MM.1S (cell line): ENCODE measurements at regions not wholly inside any gene's neighbourhood (a gene's known extent, or its start where the extent isn't known, plus 50 kb on each side); places are given as distances from the start of the nearest gene placed in this dataset.
A peak's percentile ranks its signal among the peaks of the same experiment; 100 is the strongest.

Source experiments
- DNase-seq: peaks from one replicate; pipeline ENCODE4 v3.0.0-alpha.2; 2015
- H2AFZ ChIP-seq: fragments of 300-600 bp; sonication (generic); 2 replicates; pipeline ENCODE4 v1.6.0; 2016; ENCODE audit warnings: antibody characterized with exemption, low read length
- H3F3A ChIP-seq: fragments of 300-600 bp; sonication (generic); 2 replicates; pipeline ENCODE4 v1.6.1; 2016; ENCODE audit warnings: mild to moderate bottlenecking, antibody characterized with exemption, low read length, moderate library complexity, mixed read lengths; ENCODE audit not compliant: insufficient read depth
- H3K27ac ChIP-seq: fragments of 300-600 bp; sonication (generic); 2 replicates; pipeline ENCODE4 v1.5.1; 2016; ENCODE audit warnings: mild to moderate bottlenecking, low read length
- H3K27me3 ChIP-seq: fragments of 300-600 bp; sonication (generic); replicated peaks from 2 replicates; pipeline ENCODE4 v1.6.0; 2016; ENCODE audit warnings: low read length; ENCODE audit not compliant: insufficient read depth
- H3K36me3 ChIP-seq: fragments of 300-600 bp; sonication (generic); replicated peaks from 2 replicates; pipeline ENCODE4 v1.6.1; 2016; ENCODE audit warnings: mild to moderate bottlenecking, low read length, mixed read lengths; ENCODE audit not compliant: insufficient read depth
- H3K4me1 ChIP-seq: fragments of 300-600 bp; sonication (generic); 2 replicates; pipeline ENCODE4 v1.6.1; 2016; ENCODE audit warnings: low read length, mixed read lengths
- H3K4me2 ChIP-seq: fragments of 300-600 bp; sonication (generic); 2 replicates; pipeline ENCODE4 v1.6.0; 2016; ENCODE audit warnings: low read depth, low read length
- H3K4me3 ChIP-seq: fragments of 300-600 bp; sonication (generic); 2 replicates; pipeline ENCODE4 v1.5.1; 2016; ENCODE audit warnings: low read length, mixed read lengths
- H3K79me2 ChIP-seq: fragments of 300-600 bp; sonication (generic); 2 replicates; pipeline ENCODE4 v1.6.1; 2016; ENCODE audit warnings: mixed run types, low read length, mixed read lengths
- H3K9ac ChIP-seq: fragments of 300-600 bp; sonication (generic); 2 replicates; pipeline ENCODE4 v1.6.1; 2016; ENCODE audit warnings: low read length, mixed read lengths
- H3K9me2 ChIP-seq: fragments of 300-600 bp; sonication (generic); replicated peaks from 2 replicates; pipeline ENCODE4 v1.6.1; 2016; ENCODE audit warnings: mild to moderate bottlenecking, low read length, mixed read lengths; ENCODE audit not compliant: insufficient read depth
- H3K9me3 ChIP-seq: fragments of 300-600 bp; sonication (generic); replicated peaks from 2 replicates; pipeline ENCODE4 v1.6.1; 2016; ENCODE audit warnings: mild to moderate bottlenecking, low read length, mixed read lengths; ENCODE audit not compliant: insufficient read depth
- H4K20me1 ChIP-seq: fragments of 300-600 bp; sonication (generic); 2 replicates; pipeline ENCODE4 v1.6.1; 2016; ENCODE audit warnings: mild to moderate bottlenecking, low read length, moderate library complexity, mixed read lengths; ENCODE audit not compliant: insufficient read depth
- EZH2 ChIP-seq: fragments of 300-600 bp; sonication (generic); optimal IDR thresholded peaks from 2 replicates; pipeline ENCODE3; 2017; ENCODE audit warnings: low read depth, mild to moderate bottlenecking, antibody characterized with exemption, low read length, mixed read lengths
- EZH2phosphoT487 ChIP-seq: fragments of 300-600 bp; sonication (generic); IDR thresholded peaks from 2 replicates; pipeline ENCODE4 v1.6.1; 2018; ENCODE audit warnings: antibody characterized with exemption, low read length
- TF ChIP-seq, protein P1 (sequence below): fragments of 300-600 bp; sonication (generic); IDR thresholded peaks from 2 replicates; pipeline ENCODE4 v1.5.1; 2016; ENCODE audit warnings: antibody characterized with exemption, low read length, mixed read lengths

DNA sequence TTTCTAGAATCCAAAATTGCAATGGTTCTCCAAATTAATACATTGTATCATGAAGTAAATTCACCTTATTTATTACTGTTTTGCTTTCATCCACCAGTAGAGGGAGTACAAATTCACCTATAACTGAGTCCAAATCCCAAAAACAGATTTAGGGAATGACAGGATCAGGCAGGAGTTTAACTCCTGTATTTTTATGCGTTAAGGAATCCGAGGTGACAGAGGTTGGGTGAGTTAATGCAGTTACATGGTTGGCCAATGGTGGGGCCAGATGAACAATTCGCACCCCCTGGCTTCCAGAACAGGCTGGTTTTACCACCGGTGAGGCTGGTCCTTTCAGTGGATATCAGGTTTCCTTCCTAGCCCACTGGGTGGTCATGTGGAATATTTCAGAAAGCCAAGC is 82.4 kb downstream of the MTNR1A start:
- peak; percentile 23 for DNase-seq
- H3K4me2 ChIP-seq = no peak overlapping the region

DNA sequence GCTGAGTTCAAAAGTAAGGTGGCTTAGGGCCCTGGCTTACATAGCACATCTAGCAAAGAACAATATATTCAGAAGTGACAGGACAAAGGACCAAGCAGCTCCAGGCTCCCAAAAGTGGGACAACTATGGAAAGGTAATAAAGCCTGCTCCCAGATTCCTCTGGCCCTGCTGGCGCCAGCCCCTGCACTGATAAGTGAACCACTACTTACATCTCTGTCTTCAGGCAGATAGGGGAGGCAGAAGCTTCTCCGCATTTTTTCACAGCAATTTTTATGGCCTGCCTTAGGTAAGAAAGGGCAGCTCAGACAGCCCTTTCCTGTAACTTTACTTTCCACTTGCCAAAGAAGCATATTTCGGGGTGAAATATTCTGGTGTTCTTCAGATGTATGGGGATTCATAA is 83.9 kb downstream of the MTNR1A start:
- Histone ChIP-seq H3K27me3 (no peaks in the 10 kb centered on the region), H3F3A (no peaks in the 10 kb centered on the region)
- no peak for TF ChIP-seq EZH2phosphoT487
- TF ChIP-seq, protein P1, sequence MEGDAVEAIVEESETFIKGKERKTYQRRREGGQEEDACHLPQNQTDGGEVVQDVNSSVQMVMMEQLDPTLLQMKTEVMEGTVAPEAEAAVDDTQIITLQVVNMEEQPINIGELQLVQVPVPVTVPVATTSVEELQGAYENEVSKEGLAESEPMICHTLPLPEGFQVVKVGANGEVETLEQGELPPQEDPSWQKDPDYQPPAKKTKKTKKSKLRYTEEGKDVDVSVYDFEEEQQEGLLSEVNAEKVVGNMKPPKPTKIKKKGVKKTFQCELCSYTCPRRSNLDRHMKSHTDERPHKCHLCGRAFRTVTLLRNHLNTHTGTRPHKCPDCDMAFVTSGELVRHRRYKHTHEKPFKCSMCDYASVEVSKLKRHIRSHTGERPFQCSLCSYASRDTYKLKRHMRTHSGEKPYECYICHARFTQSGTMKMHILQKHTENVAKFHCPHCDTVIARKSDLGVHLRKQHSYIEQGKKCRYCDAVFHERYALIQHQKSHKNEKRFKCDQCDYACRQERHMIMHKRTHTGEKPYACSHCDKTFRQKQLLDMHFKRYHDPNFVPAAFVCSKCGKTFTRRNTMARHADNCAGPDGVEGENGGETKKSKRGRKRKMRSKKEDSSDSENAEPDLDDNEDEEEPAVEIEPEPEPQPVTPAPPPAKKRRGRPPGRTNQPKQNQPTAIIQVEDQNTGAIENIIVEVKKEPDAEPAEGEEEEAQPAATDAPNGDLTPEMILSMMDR = no peak
- TF ChIP-seq EZH2 = no peak

More for the DNA sequence above, 82.4 kb downstream of the MTNR1A start:
- no peaks in the 10 kb centered on the region for H3K27me3 ChIP-seq
- no peak overlapping the region for H3K4me3 ChIP-seq
- H3K9me2 ChIP-seq = no peaks in the 10 kb centered on the region
- no peak overlapping the region for H3K27ac ChIP-seq
- H3K9me3 ChIP-seq = no peaks in the 10 kb centered on the region
- TF ChIP-seq EZH2phosphoT487 = no peak
- TF ChIP-seq, protein P1 = peak; percentile 71
- H3K36me3 ChIP-seq = no peaks in the 10 kb centered on the region
- H2AFZ ChIP-seq = no peak overlapping the region
- H3K9ac ChIP-seq = no peak overlapping the region
- no peaks in the 10 kb centered on the region for H3K4me1 ChIP-seq
- H3F3A ChIP-seq = no peaks in the 10 kb centered on the region
- H4K20me1 ChIP-seq = no peaks in the 10 kb centered on the region
- H3K79me2 ChIP-seq = no peaks in the 10 kb centered on the region

DNA sequence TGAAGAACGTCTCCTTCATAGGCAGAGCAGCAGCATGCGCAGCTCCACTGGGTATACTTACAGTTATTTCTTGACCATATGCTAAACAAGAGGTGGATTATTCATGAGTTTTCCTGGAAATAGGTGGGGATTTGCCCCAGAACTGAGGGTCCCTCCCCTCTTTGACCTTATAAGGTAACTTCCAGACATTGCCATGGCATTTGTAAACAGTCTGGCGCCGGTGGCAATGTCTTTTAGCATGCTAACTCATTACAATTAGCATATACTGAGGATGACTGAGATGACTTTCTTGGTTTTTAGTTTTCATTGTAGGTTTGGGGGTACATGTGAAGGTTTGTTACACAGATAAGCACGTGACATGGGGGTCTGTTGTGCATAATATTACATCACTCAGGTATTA is 97.3 kb downstream of the MTNR1A start:
- H3K9me2 ChIP-seq = no peaks in the 10 kb centered on the region
- no peaks in the 10 kb centered on the region for H3K36me3 ChIP-seq
- no peak overlapping the region for H3K27ac ChIP-seq
- H3K9me3 ChIP-seq = no peaks in the 10 kb centered on the region
- no peak for DNase-seq
- no peak overlapping the region for H3K9ac ChIP-seq
- no peak overlapping the region for H3K4me2 ChIP-seq
- no peaks in the 10 kb centered on the region for H3K27me3 ChIP-seq
- H3K79me2 ChIP-seq = no peaks in the 10 kb centered on the region
- no peak overlapping the region for H3K4me3 ChIP-seq
- no peaks in the 10 kb centered on the region for H4K20me1 ChIP-seq
- H3F3A ChIP-seq = no peaks in the 10 kb centered on the region
- no peak overlapping the region for H2AFZ ChIP-seq
- no peaks in the 10 kb centered on the region for H3K4me1 ChIP-seq
- TF ChIP-seq, protein P1 = no peak
- TF ChIP-seq EZH2phosphoT487 (no peak), EZH2 (no peak)

More for the DNA sequence above, 83.9 kb downstream of the MTNR1A start:
- no peak overlapping the region for H3K4me2 ChIP-seq
- no peaks in the 10 kb centered on the region for H3K9me2 ChIP-seq
- H4K20me1 ChIP-seq = no peaks in the 10 kb centered on the region
- H3K4me1 ChIP-seq = no peaks in the 10 kb centered on the region
- no peaks in the 10 kb centered on the region for H3K79me2 ChIP-seq
- no peak for DNase-seq
- H2AFZ ChIP-seq = no peak overlapping the region
- H3K9me3 ChIP-seq = no peaks in the 10 kb centered on the region
- H3K4me3 ChIP-seq = no peak overlapping the region
- no peak overlapping the region for H3K27ac ChIP-seq
- no peak overlapping the region for H3K9ac ChIP-seq
- H3K36me3 ChIP-seq = no peaks in the 10 kb centered on the region
